ENCODE measurements at regions not wholly inside any gene's neighbourhood (a gene's known extent, or its start where the extent isn't known, plus 50 kb on each side); places are given as distances from the start of the nearest gene placed in this dataset.

GRCh38 chr11:109864151-109864661 lies 229.0 kb upstream of the ZC3H12C start:
- no peak for DNase-seq (ENCODE audit: low spot score)

- no peak for DNase-seq (ENCODE audit: low spot score)
Observed at GRCh38 chr11:109864834-109865547, 228.2 kb upstream of the ZC3H12C start.

GRCh38 chr11:109865548-109866186 lies 227.5 kb upstream of the ZC3H12C start:
- peak; percentile 7 for DNase-seq (ENCODE audit: low spot score)

GRCh38 chr11:109867784-109868183 lies 225.4 kb upstream of the ZC3H12C start:
- DNase-seq (ENCODE audit: low spot score) = no peak

- no peak for DNase-seq (ENCODE audit: low spot score)
Observed at GRCh38 chr11:109869536-109869935, 223.7 kb upstream of the ZC3H12C start.

GRCh38 chr11:109870297-109870696 lies 222.9 kb upstream of the ZC3H12C start:
- no peak for DNase-seq (ENCODE audit: low spot score)

GRCh38 chr11:109877043-109877442 lies 216.1 kb upstream of the ZC3H12C start:
- DNase-seq (ENCODE audit: low spot score) = no peak

GRCh38 chr11:109884501-109884900 lies 208.7 kb upstream of the ZC3H12C start:
- no peak for DNase-seq (ENCODE audit: low spot score)

- DNase-seq (ENCODE audit: low spot score) = no peak
Observed at GRCh38 chr11:109885006-109885405, 208.2 kb upstream of the ZC3H12C start.

- DNase-seq (ENCODE audit: low spot score) = no peak
Observed at GRCh38 chr11:109892321-109892794, 200.8 kb upstream of the ZC3H12C start.

GRCh38 chr11:109894242-109894641 lies 198.9 kb upstream of the ZC3H12C start:
- DNase-seq (ENCODE audit: low spot score) = no peak

- DNase-seq (ENCODE audit: low spot score) = no peak
Observed at GRCh38 chr11:109898592-109898991, 194.6 kb upstream of the ZC3H12C start.

GRCh38 chr11:109902764-109903433 lies 190.3 kb upstream of the ZC3H12C start:
- DNase-seq (ENCODE audit: low spot score) = no peak

GRCh38 chr11:109911488-109911887 lies 181.7 kb upstream of the ZC3H12C start:
- no peak for DNase-seq (ENCODE audit: low spot score)

- DNase-seq (ENCODE audit: low spot score) = no peak
Observed at GRCh38 chr11:109914038-109914437, 179.2 kb upstream of the ZC3H12C start.

GRCh38 chr11:109914809-109915653 lies 178.2 kb upstream of the ZC3H12C start:
- no peak for DNase-seq (ENCODE audit: low spot score)

- no peak for DNase-seq (ENCODE audit: low spot score)
Observed at GRCh38 chr11:109926941-109927340, 166.3 kb upstream of the ZC3H12C start.

GRCh38 chr11:109929308-109929707 lies 163.9 kb upstream of the ZC3H12C start:
- DNase-seq (ENCODE audit: low spot score) = no peak

- DNase-seq (ENCODE audit: low spot score) = no peak
Observed at GRCh38 chr11:109933126-109933525, 160.1 kb upstream of the ZC3H12C start.

GRCh38 chr11:109934151-109934550 lies 159.0 kb upstream of the ZC3H12C start:
- no peak for DNase-seq (ENCODE audit: low spot score)

- no peak for DNase-seq (ENCODE audit: low spot score)
Observed at GRCh38 chr11:109936661-109937180, 156.5 kb upstream of the ZC3H12C start.

GRCh38 chr11:109937968-109938367 lies 155.2 kb upstream of the ZC3H12C start:
- DNase-seq (ENCODE audit: low spot score) = no peak
